ENCODE measurements at regions not wholly inside any gene's neighbourhood (a gene's known extent, or its start where the extent isn't known, plus 50 kb on each side); places are given as distances from the start of the nearest gene placed in this dataset.

DNA sequence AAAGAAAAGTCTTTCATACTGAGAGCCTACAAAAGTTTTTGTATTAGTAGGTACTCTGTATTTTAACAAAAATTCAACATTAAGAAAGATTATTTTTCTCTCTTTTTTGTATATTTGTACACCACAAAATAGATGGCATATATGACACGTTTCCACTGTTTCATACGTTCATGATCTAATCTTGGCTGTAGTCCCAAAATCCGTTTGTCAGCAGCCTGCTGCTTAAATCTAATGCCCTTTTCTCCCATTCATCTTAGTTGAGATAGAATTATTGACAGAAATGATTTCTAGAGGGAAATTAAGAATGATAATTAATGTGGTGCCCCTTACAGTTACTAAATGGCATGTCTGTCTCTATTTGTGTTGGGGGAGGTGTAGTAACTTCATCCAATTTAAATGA is 140.7 kb upstream of the NOVA1 start:
- TF ChIP-seq, protein P1, sequence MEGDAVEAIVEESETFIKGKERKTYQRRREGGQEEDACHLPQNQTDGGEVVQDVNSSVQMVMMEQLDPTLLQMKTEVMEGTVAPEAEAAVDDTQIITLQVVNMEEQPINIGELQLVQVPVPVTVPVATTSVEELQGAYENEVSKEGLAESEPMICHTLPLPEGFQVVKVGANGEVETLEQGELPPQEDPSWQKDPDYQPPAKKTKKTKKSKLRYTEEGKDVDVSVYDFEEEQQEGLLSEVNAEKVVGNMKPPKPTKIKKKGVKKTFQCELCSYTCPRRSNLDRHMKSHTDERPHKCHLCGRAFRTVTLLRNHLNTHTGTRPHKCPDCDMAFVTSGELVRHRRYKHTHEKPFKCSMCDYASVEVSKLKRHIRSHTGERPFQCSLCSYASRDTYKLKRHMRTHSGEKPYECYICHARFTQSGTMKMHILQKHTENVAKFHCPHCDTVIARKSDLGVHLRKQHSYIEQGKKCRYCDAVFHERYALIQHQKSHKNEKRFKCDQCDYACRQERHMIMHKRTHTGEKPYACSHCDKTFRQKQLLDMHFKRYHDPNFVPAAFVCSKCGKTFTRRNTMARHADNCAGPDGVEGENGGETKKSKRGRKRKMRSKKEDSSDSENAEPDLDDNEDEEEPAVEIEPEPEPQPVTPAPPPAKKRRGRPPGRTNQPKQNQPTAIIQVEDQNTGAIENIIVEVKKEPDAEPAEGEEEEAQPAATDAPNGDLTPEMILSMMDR (IDR thresholded peaks at IDR 0.05; ENCODE audit: insufficient read depth, low read depth, low read length): no peak
- no peak for TF ChIP-seq EZH2 (IDR thresholded peaks at IDR 0.05; ENCODE audit: insufficient read depth, low read length)
